Hematopoietic multipotent progenitor cell treated with erythropoietin and hydrocortisone succinate and interleukin-3 and kit ligand, for 8 days (in vitro differentiated cells): ENCODE measurements at regions not wholly inside any gene's neighbourhood (a gene's known extent, or its start where the extent isn't known, plus 50 kb on each side); places are given as distances from the start of the nearest gene placed in this dataset.
"Not testable (repeated sequence)": the region's sequence is repeated elsewhere in the genome, so short reads cannot be mapped to it uniquely, and the experiment has no call there.

ENCODE experiments used
- DNase-seq: peaks from one replicate; pipeline ENCODE4 v3.0.0-alpha.2; 2015

- not testable (repeated sequence) for DNase-seq
Measured at GRCh38 chrY:3391508-3391907, 187.4 kb upstream of the TGIF2LY start.

GRCh38 chrY:3404241-3404640 lies 174.6 kb upstream of the TGIF2LY start:
- peak; percentile 22 for DNase-seq

DNA sequence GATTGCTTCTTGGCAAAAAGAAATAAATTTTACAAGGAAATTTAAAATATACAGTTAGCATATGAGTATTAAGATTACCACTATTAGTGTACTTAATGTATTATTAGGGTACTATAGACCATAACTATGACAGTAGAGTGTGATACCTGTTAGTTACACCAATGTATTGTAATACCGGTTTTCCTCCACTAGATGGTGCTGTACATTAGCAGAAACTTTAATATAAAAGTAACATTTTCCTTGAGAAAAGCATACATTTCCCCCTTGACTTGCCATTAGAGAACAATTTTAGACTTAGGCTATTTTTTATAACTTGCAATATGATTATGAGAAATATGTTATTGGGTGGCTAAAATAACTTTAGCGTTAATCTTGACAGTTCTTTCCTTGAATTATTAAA lies 173.3 kb upstream of the TGIF2LY start:
- peak; percentile 34 for DNase-seq

- DNase-seq = not testable (repeated sequence)
Measured at GRCh38 chrY:3406896-3407452, 171.9 kb upstream of the TGIF2LY start.

- not testable (repeated sequence) for DNase-seq
Measured at GRCh38 chrY:3410322-3410892, 168.5 kb upstream of the TGIF2LY start.
